HEK293T (cell line): ENCODE measurements at regions not wholly inside any gene's neighbourhood (a gene's known extent, or its start where the extent isn't known, plus 50 kb on each side); places are given as distances from the start of the nearest gene placed in this dataset.

ENCODE experiments used
- ELF4 ChIP-seq: fragments of 450-650 bp; IDR thresholded peaks from 2 replicates; pipeline ENCODE4 v1.6.1; 2017; ENCODE audit warnings: antibody characterized with exemption
- FOXA1 ChIP-seq: fragments of 450-650 bp; IDR thresholded peaks from 2 replicates; pipeline ENCODE4 v1.6.1; 2016; ENCODE audit warnings: mild to moderate bottlenecking
- HDGF ChIP-seq: fragments of 450-650 bp; IDR thresholded peaks from 2 replicates; pipeline ENCODE4 v1.6.1; 2017; ENCODE audit warnings: antibody characterized with exemption, borderline replicate concordance
- L3MBTL2 ChIP-seq: fragments of 450-650 bp; conservative IDR thresholded peaks from 2 replicates; pipeline ENCODE4 v1.6.1; 2016; ENCODE audit warnings: mild to moderate bottlenecking
- NFRKB ChIP-seq: fragments of 450-650 bp; IDR thresholded peaks from 2 replicates; pipeline ENCODE4 v1.6.1; 2016; ENCODE audit warnings: mild to moderate bottlenecking, moderate library complexity
- SP1 ChIP-seq: fragments of 450-650 bp; IDR thresholded peaks from 2 replicates; pipeline ENCODE4 v1.6.1; 2017
- SUZ12 ChIP-seq: fragments of 450-650 bp; IDR thresholded peaks from 2 replicates; pipeline ENCODE4 v1.6.1; 2016; ENCODE audit warnings: mild to moderate bottlenecking
- ZNF384 ChIP-seq: fragments of 450-650 bp; IDR thresholded peaks from 2 replicates; pipeline ENCODE4 v1.6.1; 2016
- TF ChIP-seq, protein P1 (sequence below): fragments of 450-650 bp; IDR thresholded peaks from 2 replicates; pipeline ENCODE4 v1.6.1; 2016

GRCh38 chr10:10605551-10606081 is 412.1 kb upstream of the CELF2 start:
- TF ChIP-seq NFRKB (no peak), FOXA1 (no peak), SP1 (no peak), ZNF384 (no peak), L3MBTL2 (no peak), SUZ12 (no peak), ELF4 (no peak), HDGF (no peak)
- TF ChIP-seq, protein P1, sequence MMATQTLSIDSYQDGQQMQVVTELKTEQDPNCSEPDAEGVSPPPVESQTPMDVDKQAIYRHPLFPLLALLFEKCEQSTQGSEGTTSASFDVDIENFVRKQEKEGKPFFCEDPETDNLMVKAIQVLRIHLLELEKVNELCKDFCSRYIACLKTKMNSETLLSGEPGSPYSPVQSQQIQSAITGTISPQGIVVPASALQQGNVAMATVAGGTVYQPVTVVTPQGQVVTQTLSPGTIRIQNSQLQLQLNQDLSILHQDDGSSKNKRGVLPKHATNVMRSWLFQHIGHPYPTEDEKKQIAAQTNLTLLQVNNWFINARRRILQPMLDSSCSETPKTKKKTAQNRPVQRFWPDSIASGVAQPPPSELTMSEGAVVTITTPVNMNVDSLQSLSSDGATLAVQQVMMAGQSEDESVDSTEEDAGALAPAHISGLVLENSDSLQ = no peak
